Kidney tubule cell (primary cell): ENCODE measurements at regions not wholly inside any gene's neighbourhood (a gene's known extent, or its start where the extent isn't known, plus 50 kb on each side); places are given as distances from the start of the nearest gene placed in this dataset.
"Not testable (repeated sequence)": the region's sequence is repeated elsewhere in the genome, so short reads cannot be mapped to it uniquely, and the experiment has no call there.

Source experiments
- DNase-seq: peaks from one replicate; pipeline ENCODE4 v3.0.0-alpha.2; 2018; ENCODE audit warnings: low spot score

DNA sequence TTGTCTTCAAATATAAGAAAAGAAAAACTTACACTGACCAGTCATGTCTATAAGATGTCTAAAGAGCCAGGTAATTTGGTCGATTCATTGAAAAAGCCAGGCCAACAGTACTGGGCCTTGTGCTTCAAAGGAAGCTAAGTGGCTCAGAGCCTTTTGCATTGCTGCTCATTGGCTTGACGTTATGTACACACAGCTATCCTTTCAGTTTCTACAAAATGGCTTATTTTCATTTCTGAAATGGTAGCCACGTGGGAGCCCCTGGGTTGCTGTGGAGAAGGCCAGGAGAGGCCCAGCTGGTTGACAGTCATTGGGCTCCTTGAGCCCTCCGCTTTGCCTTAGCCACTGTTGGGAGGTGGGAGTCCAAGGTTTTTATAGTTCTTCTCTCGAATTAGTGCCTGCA lies 199.1 kb upstream of the CXorf66 start:
- DNase-seq = no peak

DNA sequence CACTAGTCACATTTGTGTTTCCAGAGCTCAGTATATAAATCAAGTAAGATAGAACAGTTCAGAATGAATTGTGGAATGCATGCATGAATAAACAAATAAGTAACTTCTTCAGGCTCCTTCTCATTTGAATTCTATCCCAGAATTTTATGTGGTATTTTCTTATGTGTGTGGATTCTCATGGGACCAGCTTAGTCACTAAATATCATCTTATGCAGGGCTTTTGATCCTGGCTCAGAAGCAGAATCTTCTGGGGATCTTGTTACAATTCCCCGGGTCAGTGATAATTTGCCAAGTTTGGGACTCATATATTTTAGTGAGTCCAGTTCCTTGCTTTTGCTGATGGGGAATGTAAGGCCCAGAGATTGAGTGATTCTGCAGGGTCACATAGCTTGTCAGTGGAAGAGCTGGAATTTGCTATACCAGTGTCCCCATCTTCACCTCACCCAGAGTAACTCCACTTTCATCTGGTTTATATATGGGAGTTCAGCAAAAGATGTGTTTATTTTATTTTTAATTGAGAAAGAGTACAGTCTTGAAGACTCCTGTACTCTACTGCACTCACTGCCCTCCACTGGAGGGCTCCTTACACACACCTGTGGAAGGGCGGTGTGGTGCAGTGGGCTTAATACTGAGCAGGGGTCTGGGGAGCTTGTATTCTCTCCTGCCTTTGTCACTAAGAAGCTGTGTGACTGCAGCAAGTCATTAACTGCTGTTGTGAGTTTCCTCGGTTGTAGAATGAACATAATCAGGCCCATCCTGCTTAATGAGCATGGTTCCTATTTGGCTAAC lies 198.2 kb upstream of the CXorf66 start:
- no peak for DNase-seq

DNA sequence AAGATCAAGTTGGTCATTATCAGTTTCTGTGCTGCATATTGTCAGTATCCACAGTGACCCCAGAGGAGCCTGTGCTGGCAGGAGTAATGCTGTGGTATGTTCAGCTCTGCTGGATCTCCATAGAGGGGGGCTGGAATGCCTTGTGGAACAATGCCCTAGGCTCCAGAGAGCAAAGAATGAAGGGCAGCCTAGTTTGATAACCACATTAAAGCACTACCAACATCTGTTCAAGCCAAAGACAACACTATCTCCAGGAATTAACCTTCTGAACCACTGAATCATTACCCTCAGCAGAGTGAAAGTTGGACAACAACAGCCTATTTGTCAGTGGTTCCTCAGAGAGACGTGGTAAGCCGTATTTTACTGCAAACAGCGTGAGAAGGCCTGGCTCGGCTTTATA lies 192.3 kb upstream of the CXorf66 start:
- DNase-seq = peak; percentile 59

DNA sequence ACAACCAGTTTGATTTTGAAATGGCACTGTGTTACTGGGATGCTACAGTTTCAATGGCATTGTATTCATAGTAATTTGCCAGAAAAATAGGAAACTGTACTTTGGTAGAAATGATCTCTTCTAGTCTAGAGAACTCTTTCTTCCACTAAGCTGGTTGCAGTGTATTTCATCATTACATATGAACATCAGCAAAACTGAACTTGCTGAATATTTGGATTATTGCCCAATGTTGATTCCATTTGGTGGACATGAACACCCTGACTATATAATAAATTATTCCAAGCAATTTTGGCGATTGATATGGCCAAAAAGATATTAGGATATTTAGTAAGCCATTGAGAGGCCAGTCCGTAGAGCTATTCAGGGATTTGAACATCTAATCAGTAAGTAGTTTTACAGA lies 191.8 kb upstream of the CXorf66 start:
- no peak for DNase-seq

- DNase-seq = no peak
Observed at GRCh38 chrX:140151316-140151715, 186.0 kb upstream of the CXorf66 start.

DNA sequence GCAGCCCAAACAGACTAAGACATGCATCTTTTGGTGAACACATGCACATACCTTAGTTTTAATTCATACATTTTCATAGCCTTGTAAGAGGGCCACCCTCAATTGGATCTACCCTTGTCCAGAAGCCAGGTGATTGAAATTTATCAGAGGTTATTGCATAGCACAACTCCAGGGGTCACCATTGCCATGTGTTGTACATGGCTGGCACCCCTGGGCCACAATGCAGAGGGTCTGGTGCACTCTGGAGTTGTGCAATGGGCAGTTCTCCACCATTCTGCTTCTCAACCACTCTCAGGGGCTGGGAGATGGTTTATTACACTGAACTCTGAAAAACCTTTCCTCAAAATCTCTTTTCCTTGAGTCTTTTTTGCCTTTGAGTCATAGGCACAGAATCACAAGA lies 184.4 kb upstream of the CXorf66 start:
- no peak for DNase-seq

- DNase-seq = peak; percentile 24
Observed at GRCh38 chrX:140141444-140142029, 176.2 kb upstream of the CXorf66 start.

- not testable (repeated sequence) for DNase-seq
Observed at GRCh38 chrX:140138492-140138891, 173.2 kb upstream of the CXorf66 start.

DNA sequence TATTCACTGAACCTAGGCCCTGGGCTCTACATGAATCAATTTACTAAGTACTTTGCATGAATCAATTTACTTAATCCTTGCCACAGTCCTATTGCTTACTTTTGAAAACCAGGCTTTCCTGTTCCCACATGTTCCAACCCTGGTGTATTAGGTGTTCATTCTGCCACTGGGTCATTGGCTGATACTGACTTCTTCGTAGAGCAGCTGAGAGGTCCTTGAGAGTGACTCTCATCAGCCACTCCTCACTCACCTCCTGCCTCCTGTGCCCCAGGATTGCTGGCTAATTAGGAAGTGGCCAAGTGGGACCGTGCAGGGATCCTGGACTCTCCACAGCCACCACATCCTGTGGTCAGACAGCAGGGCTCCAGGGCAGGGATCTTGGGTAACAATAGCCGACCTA lies 172.7 kb upstream of the CXorf66 start:
- not testable (repeated sequence) for DNase-seq

DNA sequence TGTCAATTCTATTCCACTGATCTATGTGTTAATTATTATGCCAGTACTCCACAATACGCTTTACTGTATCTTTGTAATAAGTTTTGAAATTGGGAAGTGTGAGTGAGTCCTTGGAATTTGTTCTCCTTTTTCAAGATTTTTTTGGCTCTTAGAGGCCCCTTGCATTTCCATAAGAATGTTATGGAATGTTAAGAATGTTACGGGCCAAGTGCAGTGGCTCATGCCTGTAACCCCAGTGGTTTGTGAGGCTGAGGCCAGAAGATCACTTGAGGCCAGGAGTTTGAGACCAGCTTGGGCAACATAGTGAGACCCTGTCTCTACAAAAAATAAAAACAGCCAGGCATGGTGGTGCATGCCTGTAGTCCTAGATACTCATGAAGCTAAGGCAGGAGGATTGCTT lies 167.6 kb upstream of the CXorf66 start:
- peak; percentile 30 for DNase-seq

- peak; percentile 11 for DNase-seq
Observed at GRCh38 chrX:140123446-140123845, 158.1 kb upstream of the CXorf66 start.

DNA sequence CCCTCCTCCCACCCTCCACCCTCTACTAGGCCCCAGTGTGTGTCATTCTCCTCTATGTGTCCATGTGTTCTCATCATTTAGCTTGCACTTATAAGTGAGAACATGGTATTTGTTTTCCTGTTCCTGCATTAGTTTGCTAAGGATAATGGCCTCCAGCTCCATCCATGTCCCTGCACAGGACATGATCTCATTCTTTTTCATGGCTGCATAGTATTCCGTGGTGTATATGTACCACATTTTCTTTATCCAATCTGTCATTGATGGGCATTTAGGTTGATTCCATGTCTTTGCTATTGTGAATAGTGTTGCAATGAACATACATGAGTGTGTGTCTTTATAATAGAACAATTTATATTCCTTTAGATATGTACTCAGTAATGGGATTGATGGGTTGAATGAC lies 148.7 kb upstream of the CXorf66 start:
- DNase-seq = not testable (repeated sequence)

DNA sequence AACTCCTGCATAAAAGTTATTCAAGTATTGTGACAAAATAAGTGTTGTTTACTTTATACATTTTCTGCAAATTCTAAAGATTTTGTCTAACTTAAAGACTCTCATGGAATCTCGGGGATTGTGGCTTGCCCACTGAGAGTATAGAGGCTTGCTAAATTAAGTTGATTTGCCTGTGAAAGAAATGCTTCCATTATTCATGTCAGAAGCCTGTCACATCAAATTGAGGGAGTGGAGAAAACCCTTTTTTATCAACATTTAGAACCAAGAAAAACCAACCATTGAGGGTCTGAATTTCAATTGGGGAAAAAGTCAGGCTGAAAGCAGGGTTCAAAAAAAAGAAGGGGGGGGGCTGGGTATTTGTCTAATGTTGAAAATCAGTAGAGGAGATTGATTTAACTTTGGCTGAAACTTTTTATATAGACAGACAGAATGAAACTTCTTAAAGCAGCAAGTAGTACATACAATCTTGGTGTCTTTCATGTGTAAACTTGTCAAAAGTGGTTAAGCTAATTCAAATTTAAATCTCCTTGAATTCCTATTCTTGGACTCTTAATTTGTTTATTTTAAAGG lies 144.8 kb upstream of the CXorf66 start:
- DNase-seq = no peak

GRCh38 chrX:140104760-140105159 lies 139.4 kb upstream of the CXorf66 start:
- no peak for DNase-seq

GRCh38 chrX:140099221-140099620 lies 133.9 kb upstream of the CXorf66 start:
- DNase-seq = no peak

- no peak for DNase-seq
Observed at GRCh38 chrX:140092121-140092520, 126.8 kb upstream of the CXorf66 start.

GRCh38 chrX:140091125-140091886 lies 126.0 kb upstream of the CXorf66 start:
- DNase-seq = peak; percentile 38

DNA sequence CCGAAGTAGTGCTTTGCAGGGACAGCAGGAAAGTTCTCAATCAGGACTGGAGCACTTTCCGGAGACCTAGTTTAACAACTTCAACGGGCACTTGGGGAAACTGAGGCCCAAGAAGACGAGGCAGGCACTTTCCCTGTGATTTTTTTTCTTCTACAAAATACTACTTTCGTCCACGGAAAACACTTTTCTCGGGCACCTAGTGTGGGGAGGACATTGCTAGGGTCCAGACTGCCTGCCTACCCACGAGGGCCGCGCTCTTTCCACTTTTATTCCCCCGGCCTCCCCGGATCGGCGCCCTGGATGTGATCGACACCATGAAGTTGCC lies 125.4 kb upstream of the CXorf66 start:
- DNase-seq = no peak

GRCh38 chrX:140088438-140088837 lies 123.1 kb upstream of the CXorf66 start:
- no peak for DNase-seq

DNA sequence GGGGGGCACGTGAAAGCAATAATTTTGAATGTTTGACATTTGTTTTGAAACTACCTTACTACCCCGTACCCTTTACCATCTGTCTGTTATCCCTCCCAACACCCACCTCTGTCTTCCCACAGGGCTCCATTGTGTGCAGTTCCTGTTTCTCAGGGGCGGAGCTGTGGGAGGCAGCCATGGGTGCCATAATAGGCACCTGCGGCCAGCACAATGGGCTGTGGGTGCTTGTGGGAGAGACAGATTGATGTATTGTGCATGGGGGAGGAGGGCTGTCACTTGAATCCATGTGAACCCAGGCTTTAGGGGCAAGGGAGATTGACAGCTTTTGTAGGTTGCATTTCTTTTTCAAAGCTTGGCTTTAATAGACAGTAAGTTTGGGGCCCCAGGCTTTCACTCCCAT lies 122.6 kb upstream of the CXorf66 start:
- DNase-seq = no peak

- DNase-seq = no peak
Observed at GRCh38 chrX:140086691-140087090, 121.4 kb upstream of the CXorf66 start.

- not testable (repeated sequence) for DNase-seq
Observed at GRCh38 chrX:140074851-140075250, 109.5 kb upstream of the CXorf66 start.

DNA sequence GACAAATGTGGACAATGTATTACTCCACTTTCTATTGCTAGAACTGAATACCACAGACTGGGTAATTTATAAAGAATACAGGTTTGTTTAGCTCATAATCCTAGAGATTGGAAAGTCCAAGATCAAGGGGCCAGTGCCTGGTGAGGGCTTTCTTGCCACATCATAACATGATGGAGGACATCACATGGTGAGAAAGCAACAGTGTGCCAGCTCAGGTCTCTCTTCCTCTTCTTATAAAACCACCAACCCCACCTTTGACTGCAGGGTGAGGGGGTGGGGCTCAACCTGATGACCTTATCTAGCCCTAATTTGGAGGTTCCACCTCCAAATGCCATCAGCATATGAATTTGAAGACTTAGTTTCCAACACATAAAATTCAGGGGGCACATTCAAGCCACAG lies 105.7 kb upstream of the CXorf66 start:
- DNase-seq = no peak
